GM12873 (cell line): ENCODE measurements at regions not wholly inside any gene's neighbourhood (a gene's known extent, or its start where the extent isn't known, plus 50 kb on each side); places are given as distances from the start of the nearest gene placed in this dataset.

ENCODE experiments used
- CTCF ChIP-seq: IDR thresholded peaks from 2 replicates; pipeline ENCODE4 v1.5.1; 2012; ENCODE audit warnings: low read depth, mild to moderate bottlenecking, moderate library complexity, low read length, control low read depth; ENCODE audit not compliant: insufficient read depth; ENCODE audit errors: missing control alignments

DNA sequence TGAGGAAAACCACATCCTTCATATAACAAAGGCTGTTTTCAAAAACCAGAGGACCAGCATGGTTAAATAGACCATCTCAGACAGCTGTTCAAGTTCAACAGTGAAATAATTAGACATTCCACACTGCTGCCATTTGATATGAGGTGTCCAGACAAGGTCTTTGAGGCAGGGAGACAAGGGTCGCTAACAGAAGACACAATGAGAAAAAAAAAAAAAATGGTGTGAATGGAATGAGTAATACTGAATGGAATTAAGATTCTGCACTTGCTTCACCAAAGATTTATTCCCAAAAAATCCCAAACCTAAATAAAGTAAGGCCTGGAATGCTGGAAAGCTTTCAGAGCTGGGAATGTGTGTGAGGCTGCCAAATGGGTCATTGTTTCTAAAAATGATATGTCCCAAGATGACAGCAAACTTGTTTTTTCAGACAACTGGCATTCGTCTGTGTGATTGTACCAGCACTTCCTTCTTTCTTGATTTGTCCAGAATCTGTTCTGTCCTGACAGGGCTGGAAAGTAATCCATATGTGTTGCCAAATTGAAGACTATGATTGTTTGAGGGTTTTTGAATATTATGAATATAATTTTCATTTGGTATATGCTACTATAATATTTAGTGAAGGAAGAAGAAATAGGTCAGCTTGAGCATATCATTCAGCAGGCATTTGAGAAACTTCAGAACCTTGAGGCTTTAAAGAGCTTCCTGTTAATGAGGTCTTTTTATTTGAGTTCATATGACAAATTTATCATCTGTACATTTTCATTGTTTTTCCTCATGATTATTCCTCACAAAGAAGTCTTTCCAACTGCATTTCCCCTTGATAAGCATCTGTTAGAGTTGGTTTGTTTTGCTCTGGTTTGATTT lies 85.2 kb upstream of the ITGA4 start:
- no peak for TF ChIP-seq CTCF

GRCh38 chr2:181372646-181373040 lies 84.5 kb upstream of the ITGA4 start:
- TF ChIP-seq CTCF: no peak

DNA sequence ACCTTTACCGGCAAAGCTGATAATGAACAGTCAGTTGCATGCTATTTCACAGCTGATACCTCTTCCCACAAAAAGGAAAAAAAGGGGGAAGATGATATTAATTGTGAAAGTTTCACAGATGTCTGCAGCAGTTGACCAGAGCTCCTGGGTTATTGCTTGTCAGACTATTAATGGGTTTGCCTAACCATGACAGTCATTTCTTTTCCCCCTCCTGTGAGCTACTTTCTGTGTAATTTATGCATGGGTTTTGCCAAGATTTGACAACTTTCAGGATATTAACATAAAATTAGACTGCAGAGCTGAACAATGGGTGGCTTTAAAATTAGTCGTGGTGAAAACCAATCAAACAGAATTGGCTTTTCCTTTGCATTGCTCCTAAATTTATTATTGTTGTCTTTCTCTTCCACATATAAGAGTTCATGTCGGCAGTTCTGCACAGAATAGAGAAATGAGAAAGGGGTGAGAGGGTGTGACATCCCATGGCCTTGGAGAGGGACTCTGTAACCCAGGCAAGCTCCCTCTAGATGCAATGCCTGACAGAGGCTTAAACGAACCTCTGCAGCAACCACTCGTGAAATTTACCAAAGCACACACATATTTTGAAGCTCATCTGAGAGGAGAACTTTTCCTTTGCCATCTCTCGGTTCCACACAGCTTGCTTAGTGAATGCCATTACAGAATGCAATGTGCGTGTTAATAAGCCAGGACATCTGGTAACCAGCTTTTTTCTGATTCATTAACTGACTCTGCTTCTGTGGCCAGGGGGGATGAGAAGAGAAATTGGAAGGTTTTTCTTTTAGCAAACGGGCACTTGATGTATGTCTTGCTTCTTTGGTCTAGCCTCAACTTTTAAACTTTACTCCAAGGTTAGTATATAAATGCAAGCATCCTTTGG lies 82.2 kb upstream of the ITGA4 start:
- TF ChIP-seq CTCF: peak; percentile 22

- no peak for TF ChIP-seq CTCF
Observed at GRCh38 chr2:181376442-181376841, 80.7 kb upstream of the ITGA4 start.

GRCh38 chr2:181376999-181377398 lies 80.2 kb upstream of the ITGA4 start:
- no peak for TF ChIP-seq CTCF

DNA sequence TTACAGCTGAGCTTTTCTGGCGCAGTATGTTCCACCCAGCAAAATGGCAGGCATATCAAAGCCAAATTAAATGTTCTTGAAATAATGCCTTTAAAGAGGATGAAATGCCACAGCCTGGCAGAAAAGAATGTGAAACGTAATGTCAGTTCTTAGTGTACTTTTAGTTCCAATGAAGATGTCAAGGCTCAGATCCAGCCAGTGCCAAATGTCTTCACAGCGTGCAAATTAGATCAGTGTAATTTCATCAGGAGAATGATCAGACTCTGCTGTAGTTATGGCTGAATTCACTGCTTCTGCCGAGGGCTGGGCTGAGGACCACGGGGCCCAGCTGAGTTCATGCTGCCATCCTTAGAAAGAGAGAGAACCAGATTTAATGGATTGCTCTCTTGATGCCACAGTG lies 78.7 kb upstream of the ITGA4 start:
- TF ChIP-seq CTCF: no peak

GRCh38 chr2:181380581-181380980 lies 76.6 kb upstream of the ITGA4 start:
- no peak for TF ChIP-seq CTCF
